SK-N-MC (cell line): ENCODE measurements at regions not wholly inside any gene's neighbourhood (a gene's known extent, or its start where the extent isn't known, plus 50 kb on each side); places are given as distances from the start of the nearest gene placed in this dataset.
"Not testable (repeated sequence)": the region's sequence is repeated elsewhere in the genome, so short reads cannot be mapped to it uniquely, and the experiment has no call there.

Experiments used
- DNase-seq: peaks from one replicate; pipeline ENCODE4 v3.0.0-alpha.2; 2011; ENCODE audit warnings: low read depth, low spot score
- H3K27ac ChIP-seq: fragments of 200-600 bp; sonication (generic); 2 replicates; pipeline ENCODE4 v1.5.1; 2016; ENCODE audit warnings: mixed run types
- H3K36me3 ChIP-seq: fragments of 200-600 bp; sonication (generic); 2 replicates; pipeline ENCODE4 v1.6.1; 2017; ENCODE audit warnings: antibody characterized with exemption, low read length, mixed read lengths; ENCODE audit not compliant: insufficient read depth
- H3K4me3 ChIP-seq: fragments of 200-600 bp; sonication (generic); 2 replicates; pipeline ENCODE4 v1.5.1; 2016
- H3K9ac ChIP-seq: fragments of 200-600 bp; sonication (generic); 2 replicates; pipeline ENCODE4 v1.8.0; 2017; ENCODE audit warnings: mixed run types, mixed read lengths; ENCODE audit not compliant: insufficient read length
- H3K9me3 ChIP-seq: fragments of 200-600 bp; sonication (generic); 2 replicates; pipeline ENCODE4 v1.6.1; 2017; ENCODE audit warnings: low read depth, mild to moderate bottlenecking, antibody characterized with exemption, low read length, moderate library complexity, mixed read lengths
- EZH2 ChIP-seq: fragments of 200-600 bp; sonication (generic); IDR thresholded peaks from one replicate; pipeline ENCODE4 v1.6.1; 2017; ENCODE audit warnings: antibody characterized with exemption
- FOXP2 ChIP-seq: optimal IDR thresholded peaks from 2 replicates; pipeline ENCODE3; 2011; ENCODE audit warnings: mild to moderate bottlenecking, moderate library complexity; ENCODE audit not compliant: insufficient read depth; ENCODE audit errors: extremely low read length, control extremely low read depth
- POLR2AphosphoS5 ChIP-seq: IDR thresholded peaks from 2 replicates; pipeline ENCODE4 v1.6.1; 2012; ENCODE audit warnings: mild to moderate bottlenecking, low read depth, low read length, borderline replicate concordance

- no peak for DNase-seq
- no peak overlapping the region for H3K4me3 ChIP-seq
- no peak overlapping the region for H3K27ac ChIP-seq
- TF ChIP-seq POLR2AphosphoS5 (no peak), EZH2 (no peak), FOXP2 (no peak)
- H3K9ac ChIP-seq, result no peak overlapping the region
- no peaks in the 10 kb centered on the region for H3K36me3 ChIP-seq
- H3K9me3 ChIP-seq, result no peaks in the 10 kb centered on the region
Observed at GRCh38 chr10:11672836-11673235, 61.4 kb upstream of the USP6NL start.

DNA sequence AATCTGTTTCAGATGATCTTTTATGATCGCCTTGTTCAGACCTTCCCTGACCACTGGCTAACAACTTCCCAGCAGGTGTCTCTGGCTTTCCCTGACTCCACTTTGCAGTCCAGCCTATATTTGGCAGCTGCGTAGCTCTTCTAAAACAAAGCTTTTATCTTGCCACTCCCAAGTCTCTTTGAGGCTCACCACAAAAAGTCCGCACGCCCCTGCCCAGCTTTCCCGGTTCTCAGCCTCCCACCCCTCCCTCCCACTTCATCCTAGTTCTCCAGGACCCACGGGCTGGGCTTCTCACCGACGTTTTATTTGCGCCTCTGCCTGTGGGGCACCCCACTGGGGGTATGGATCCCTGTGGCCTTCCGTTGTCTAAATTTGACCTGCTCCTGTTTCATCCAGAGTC, 58.9 kb upstream of the USP6NL start:
- Histone ChIP-seq H3K4me3 (no peak overlapping the region), H3K27ac (no peak overlapping the region), H3K36me3 (no peaks in the 10 kb centered on the region), H3K9me3 (no peaks in the 10 kb centered on the region), H3K9ac (no peak overlapping the region)
- TF ChIP-seq FOXP2, result no peak
- no peak for TF ChIP-seq POLR2AphosphoS5
- TF ChIP-seq EZH2, result no peak
- no peak for DNase-seq

- Histone ChIP-seq H3K9me3 (no peaks in the 10 kb centered on the region), H3K4me3 (no peak overlapping the region), H3K27ac (no peak overlapping the region), H3K9ac (no peak overlapping the region), H3K36me3 (no peaks in the 10 kb centered on the region)
- DNase-seq, result no peak
- TF ChIP-seq POLR2AphosphoS5 (no peak), EZH2 (no peak), FOXP2 (no peak)
Observed at GRCh38 chr10:11668847-11669610, 57.6 kb upstream of the USP6NL start.

DNA sequence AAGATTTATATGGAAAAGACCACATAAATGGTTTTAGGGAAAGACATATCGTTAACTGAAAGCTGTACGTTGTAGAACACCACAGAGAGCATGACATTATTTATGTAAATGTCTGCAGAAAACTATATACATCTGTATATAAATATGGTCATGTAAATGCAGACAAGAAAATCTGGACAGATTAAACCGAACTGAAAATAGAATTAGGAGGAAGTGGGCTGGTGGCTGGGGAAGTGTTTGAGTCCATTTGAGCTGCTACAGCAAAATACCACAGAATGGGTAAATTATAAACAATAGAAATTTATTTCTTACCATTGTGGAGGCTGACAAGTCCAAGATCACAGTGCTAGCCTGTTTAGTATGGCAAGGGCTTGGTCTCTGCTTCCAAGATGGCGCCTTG, 56.3 kb upstream of the USP6NL start:
- no peak for DNase-seq
- no peak overlapping the region for H3K27ac ChIP-seq
- TF ChIP-seq FOXP2, result no peak
- TF ChIP-seq POLR2AphosphoS5, result no peak
- no peak for TF ChIP-seq EZH2

GRCh38 chr10:11663763-11664555, 52.5 kb upstream of the USP6NL start:
- TF ChIP-seq POLR2AphosphoS5 (no peak), FOXP2 (no peak), EZH2 (no peak)
- DNase-seq, result no peak
- no peaks in the 10 kb centered on the region for H3K9me3 ChIP-seq
- H3K36me3 ChIP-seq, result no peaks in the 10 kb centered on the region
- no peak overlapping the region for H3K4me3 ChIP-seq
- H3K9ac ChIP-seq, result no peak overlapping the region
- no peak overlapping the region for H3K27ac ChIP-seq

More for the DNA sequence above, 56.3 kb upstream of the USP6NL start:
- no peaks in the 10 kb centered on the region for H3K9me3 ChIP-seq
- no peak overlapping the region for H3K9ac ChIP-seq
- no peaks in the 10 kb centered on the region for H3K36me3 ChIP-seq
- no peak overlapping the region for H3K4me3 ChIP-seq

DNA sequence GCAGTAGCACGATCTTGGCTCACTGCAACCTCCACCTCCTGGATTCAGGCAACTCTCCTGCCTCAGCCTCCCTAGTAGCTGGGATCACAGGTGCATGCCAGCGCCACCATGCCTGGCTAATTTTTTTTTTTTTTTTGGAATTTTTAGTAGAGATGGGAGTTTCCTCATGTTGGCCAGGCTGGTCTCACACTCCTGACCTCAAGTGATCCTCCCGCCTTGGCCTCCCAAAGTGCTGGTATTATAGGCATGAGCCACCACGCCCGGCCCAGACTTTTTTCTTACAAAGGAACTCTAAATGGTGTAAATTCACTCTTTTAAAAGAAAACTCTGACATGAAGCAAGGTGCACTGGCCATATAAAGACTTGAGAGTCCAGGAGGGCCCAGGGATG, 51.7 kb upstream of the USP6NL start:
- DNase-seq, H3K36me3 ChIP-seq, H3K9ac ChIP-seq, H3K27ac ChIP-seq, H3K9me3 ChIP-seq, H3K4me3 ChIP-seq: not testable (repeated sequence)

GRCh38 chr10:11661441-11661840, 50.0 kb upstream of the USP6NL start:
- H3K36me3 ChIP-seq, result no peaks in the 10 kb centered on the region
- H3K9me3 ChIP-seq, result no peaks in the 10 kb centered on the region
- no peak for DNase-seq
- H3K9ac ChIP-seq, result no peak overlapping the region
- TF ChIP-seq FOXP2 (no peak), EZH2 (no peak), POLR2AphosphoS5 (no peak)
- no peak overlapping the region for H3K27ac ChIP-seq
- no peak overlapping the region for H3K4me3 ChIP-seq
